NCI-H187 (cell line): ENCODE measurements at regions not wholly inside any gene's neighbourhood (a gene's known extent, or its start where the extent isn't known, plus 50 kb on each side); places are given as distances from the start of the nearest gene placed in this dataset.

ENCODE experiments used
- DNase-seq, 2 experiments: peaks; one replicate each; lab custom pipeline; 2025; lab: John Stamatoyannopoulos, UW

DNA sequence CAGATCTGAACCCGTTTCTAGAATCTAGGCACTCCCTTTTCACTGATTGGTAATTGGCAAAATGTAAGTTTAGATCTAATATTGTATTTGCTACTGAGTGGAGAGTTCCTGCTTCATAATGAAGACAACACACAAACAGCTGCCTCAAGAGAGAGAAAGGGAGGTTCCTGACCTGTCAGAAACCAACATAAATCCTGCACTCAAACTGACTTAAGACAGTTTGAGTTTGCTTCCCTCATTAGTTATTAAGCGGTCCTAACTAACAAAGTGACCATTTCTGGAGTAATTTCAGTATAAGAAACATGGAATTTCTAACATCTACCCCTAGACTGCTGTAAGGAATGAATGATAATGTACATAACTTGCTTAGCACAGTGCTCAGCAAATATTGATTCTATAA lies 191.2 kb downstream of the METTL4 start:
- DNase-seq: no peak

DNA sequence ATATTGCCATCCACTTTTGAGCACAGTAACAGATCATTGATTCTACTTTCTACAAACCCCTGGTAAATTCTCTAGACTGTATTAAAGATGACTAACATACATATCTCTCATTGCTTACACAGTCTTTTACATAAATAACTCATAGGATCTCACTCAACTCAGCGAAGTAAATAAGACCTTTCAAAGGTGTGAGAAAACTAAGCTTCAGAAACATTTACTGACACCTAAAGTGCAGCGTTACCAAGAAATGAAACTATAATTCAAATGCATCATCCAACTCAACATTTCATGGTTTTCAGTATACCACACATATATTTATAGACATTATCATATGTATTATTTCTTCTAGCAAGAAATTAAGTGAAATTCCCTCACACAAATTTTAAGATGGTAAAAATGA lies 189.8 kb downstream of the METTL4 start:
- DNase-seq: no peak

DNA sequence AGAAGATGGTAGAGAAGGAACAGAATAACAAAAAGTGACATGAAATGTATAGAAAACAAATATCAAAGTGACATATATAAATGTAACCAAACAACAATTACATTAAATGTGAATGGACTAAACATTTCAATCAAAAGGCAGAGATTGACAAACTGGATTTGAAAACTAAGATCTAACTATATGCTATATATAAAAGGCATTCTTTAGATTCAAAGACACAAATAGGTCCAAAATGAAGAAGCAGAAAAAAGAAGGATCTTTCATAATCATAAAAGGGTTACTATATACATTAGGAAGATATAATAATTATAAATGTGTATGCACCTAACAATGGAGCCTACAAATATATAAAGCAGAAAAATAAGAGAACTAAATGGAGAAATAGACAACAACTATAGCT lies 183.7 kb downstream of the METTL4 start:
- DNase-seq: no peak

DNA sequence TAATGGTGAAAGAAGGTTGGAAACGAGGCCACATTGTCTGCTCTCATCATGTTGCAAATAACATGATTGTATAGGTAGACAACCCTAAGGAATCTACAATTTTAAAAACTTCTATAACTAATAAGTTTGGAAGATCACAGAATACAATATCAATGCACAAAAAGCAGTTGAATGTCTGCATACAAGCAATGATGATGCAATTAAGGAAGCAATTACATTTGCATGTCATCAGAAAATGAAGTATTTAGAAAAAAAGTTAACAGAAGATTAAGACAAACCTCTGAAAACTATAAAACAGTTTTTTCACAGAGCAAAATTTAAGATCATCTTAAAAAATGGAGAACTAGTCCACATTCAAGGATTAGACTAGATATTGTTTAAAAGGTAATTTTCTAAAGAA lies 181.1 kb downstream of the METTL4 start:
- no peak for DNase-seq

DNA sequence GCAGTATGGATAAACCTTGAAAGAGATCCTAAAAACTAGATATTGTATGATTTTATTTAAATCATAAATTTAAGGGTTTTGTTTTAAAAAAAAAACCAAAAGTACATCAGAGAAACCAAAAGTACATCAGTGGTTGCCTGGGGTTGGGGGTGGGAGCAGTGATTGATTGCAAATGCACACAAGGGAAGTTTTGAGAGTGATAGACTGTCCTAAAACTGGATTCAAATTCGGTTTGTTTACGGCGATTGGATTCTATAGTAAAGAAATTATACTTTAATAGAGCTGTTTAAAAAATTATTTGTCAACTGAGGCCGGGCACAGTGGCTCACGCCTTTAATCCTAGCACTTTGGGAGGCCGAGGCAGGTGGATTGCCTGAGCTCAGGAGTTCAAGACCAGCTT lies 179.8 kb downstream of the METTL4 start:
- DNase-seq: no peak

DNA sequence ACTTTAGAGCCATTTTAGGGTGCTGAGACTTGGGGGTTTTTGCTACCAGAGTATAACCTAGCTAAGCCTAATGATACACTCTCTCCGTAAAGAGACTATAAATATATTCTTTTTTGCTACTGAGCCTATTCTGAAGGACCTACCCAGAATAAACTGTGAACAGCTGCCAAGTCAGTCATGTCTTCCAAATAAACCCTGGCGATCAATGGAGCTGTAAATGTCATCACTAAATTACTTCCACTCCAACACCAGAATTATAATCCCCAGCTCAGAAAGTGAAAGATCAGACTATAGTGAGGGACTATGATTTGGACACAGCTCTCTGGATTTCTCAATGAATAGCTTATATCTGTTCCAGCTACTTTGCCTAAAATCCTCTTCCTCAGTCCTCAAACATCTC lies 178.9 kb downstream of the METTL4 start:
- DNase-seq: no peak

DNA sequence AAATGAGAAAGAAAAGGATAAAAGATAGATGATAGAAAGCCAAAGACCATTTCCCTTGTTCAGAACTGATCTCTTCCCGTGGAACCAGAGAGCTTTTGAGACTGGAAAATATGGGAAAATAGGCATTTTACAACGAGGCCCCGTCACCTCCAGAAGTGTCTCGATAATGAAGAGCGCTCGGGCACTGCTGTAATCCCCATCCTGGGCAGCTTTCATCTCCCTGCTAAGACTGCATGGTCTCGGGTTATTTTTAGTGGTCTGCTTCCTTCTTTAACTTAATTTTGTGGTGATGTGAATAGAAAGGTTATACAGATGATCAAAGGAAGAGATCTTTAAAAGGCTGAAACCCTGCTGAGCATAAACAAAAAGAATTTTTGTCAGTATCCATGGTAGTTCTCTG lies 176.6 kb downstream of the METTL4 start:
- DNase-seq: no peak

DNA sequence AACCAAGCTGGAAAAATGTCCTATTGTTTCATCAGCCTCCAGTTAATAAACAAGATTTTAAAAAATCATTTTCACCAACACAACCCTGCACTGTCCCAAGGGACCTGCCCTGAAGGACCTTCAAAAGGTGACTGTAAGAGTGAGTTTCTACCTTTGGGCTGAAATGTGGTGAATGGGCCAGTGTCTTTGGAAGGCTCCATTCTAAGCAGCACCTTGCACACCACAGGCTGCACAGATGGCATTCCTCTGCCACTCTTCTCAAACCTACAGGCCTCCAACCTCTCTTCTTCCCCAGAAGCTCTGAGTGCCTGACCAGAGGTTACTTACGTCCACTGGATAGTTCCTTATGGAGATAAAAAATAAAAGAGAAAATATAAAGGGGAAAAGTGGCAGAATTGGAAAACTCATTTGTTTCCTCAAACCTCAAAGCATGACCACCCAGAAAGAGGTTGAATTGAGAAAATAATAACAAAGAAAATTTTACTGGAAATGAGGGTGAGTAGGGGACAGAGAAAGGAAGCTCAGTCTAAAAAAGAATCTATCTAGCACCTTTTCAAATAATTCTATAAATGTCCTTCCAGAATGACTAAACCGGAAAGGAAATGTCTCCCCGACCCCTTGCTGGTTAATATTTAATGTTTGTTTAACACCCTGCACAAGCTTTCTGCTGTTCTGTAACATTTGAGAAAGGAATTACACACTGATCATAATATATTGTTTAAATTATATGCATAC lies 175.7 kb downstream of the METTL4 start:
- DNase-seq: no peak

DNA sequence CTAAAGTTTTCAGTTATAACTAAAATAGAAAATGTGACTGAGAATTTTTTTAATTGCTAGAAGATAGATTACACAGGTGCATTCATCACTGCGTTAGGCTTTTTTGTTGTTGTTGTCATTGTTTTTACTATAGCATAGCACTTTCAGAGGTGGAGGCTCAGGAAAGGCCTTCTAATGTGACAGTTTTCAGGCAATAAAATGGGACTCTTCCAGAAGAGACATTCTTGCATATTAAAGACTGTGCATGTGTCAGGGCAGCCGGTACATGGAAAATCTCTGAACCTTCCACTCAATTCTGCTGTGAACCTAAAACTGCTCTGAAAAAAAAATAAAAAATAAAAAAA lies 175.2 kb downstream of the METTL4 start:
- no peak for DNase-seq

DNA sequence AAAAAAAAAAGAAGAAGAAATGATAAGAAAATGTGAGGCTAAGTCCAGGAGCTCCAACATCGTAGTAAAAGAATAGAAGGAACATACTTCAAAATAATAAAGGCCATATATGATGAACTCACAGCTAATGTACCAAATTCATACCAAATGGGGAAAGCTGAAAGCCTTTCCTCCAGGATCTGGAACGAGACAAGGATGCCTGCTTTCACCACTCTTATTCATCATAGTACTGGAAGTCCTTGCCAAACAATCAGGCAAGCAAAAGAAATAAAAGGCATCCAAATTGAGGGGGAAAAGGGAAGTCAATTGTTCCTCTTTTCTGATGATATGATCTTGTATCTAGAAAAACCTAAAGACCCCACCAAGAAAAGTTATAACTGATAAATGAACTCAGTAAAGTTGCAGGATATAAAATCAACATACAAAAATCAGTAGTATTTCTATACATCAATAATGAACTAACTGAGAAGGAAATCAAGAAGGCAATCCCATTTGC lies 170.6 kb downstream of the METTL4 start:
- no peak for DNase-seq

DNA sequence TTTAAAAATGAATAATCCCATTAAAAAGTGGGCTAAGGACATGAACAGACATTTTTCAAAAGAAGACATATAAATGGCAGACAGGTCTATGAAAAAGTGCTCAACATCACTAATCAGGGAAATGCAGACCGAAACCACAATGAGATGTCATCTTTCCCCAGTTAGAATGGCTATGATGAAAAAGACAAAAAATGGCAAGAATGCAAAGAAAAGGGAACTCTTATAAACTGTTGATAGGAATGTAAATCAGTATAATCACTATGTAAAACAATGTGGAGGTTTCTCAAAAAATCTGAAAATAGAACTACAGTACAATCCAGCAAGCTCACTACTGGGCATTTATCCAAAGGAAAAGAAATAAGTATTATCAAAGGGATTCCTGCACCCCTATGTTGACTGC lies 169.2 kb downstream of the METTL4 start:
- no peak for DNase-seq

DNA sequence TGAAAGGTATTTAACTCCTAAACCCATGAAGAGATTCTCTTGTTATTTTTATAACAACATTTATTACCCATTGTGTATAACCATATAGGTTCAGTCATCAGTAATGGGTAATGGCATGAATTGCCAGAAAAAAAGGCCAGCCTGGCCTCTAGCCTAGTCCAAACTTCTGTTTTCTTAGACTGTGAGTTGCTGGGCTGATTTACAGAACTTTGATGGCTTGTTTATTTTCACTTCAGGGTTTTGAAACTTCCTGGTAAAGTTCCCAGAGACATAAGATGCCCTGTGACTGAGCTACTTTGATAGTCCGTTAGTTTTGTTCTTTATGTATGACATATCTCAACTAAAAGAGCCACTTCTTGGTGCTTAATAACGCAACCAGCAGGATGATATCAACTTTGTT lies 164.8 kb downstream of the METTL4 start:
- no peak for DNase-seq

DNA sequence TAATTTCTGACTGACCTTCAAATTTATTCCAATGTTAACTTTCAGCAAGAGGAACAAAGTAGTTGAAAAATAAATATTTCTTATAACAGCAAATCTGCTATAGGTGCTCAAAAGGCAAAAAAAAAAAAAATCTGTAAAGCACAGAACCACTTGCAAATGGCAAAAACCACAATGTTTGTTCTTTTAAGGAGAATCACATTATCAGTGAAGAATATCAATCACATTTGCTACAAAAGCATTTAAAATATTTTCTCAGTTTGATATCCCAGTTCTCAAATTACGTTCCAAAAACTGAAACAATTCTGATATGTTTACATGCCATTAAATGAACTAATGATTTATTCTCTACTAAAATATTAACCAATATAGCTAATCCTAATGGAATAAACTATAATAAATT lies 163.3 kb downstream of the METTL4 start:
- no peak for DNase-seq

DNA sequence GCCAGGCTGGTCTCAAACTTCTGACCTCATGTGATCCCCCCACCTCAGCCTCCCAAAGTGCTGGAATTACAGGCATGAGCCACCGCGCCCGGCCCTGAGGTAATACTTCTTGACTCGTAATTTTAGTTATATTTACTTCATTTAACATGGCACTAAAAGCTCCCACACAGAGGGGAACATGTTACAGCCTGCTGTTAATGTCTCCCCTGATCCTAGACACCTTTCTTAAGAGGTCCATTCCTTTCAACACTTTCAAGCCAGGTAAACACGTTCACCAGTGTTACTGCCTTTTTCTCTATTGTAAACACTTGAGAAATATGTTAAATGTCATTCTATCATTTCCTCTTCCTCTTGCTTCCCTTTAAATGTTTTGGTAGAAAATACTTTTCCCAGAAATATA lies 161.4 kb downstream of the METTL4 start:
- no peak for DNase-seq

DNA sequence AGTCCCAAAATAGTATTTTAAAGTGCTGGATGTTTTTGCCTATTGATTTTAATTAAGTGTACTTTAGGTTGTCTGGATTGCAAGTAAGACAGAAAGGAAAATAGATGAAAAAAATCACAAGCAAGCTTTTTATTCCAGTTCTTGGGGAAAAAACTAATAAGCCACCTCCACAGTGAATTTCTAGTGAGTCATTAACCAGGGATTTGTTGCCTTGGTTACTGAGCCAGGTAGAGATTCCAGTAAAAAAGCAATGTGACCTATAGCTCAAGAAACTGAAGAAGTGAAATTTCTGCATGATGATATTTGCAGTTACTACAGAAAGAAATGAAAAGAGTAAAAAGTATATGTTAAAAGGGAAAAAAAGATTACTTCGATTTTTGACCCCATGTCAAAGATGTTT lies 160.6 kb downstream of the METTL4 start:
- DNase-seq: no peak

DNA sequence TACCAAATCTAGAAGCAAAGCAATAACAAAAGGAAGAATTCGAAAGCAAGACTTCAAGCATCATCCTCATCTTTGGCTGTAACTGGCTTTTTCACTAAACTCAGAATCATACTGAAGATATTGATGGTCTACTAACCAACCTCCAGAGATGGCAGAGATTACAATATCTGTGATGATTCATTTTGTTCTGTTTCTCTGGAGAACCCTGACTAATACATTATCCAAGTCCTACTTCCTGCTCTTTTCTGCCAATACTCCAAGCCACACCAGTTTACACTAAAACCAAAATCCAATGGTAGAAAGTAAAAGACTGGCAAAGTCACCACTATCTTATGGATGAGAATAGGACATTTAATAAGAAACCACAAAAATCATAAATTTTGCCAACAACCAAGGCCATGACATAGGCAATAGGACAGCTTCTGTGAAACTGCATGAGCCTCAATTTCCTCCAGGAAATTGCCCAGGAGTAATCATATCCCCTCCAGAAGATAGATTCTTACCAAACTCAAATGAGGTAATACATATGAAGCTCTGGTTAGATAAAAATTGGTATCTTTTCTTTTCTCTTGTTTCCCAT lies 159.8 kb downstream of the METTL4 start:
- no peak for DNase-seq

DNA sequence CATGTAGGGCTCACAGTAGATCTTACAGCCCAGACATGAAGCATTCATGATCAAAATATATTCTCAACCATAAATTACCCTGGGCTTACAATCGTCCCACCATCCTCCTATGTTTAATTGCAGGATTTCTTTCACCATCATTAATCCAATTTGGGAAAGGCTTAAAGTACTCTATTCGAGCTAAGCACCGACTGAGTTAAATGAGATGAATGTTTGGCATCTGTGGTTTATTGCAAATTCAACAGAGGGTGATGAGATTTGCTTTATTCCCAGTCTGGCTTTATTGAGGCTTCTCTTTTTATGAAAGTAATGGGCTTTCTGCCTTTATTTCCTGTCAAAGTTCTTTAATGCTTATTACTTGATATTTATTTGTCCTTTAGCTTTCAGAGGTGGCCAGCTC lies 159.0 kb downstream of the METTL4 start:
- no peak for DNase-seq

DNA sequence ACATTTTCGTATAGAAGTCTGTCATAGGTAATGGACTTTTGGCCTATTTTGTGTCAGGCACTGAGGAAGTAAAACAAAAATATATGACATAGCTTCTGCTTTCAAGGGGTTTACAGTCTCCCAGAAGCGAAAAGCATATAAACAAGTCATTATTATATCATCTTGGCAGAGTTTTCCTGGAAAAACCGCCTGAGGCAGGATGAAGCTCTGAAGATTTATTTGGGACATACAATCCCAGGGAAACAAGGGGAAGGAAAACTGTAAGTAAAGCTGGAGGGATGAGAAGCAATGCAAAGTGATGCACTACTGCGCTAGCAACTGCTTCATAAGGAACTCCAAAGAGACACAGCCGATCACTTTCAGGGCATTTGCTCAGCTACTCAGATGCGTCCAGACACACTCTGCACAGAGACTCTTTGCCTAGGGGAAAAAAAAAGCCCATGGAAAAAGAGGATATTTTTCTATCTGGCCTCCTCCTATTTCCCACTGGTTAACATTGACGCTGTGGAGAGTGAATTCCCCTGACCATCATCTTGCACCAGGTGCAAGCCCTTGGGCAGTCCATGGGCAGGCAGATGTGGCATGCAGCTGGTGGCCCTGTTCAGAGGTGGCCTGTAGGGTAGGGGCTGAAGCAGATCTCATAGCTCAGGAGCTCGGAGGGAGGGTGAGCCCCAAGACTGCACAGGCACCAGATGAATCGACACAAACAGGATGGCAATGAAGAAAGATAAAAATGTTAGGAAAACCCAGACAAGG lies 158.1 kb downstream of the METTL4 start:
- DNase-seq: no peak

DNA sequence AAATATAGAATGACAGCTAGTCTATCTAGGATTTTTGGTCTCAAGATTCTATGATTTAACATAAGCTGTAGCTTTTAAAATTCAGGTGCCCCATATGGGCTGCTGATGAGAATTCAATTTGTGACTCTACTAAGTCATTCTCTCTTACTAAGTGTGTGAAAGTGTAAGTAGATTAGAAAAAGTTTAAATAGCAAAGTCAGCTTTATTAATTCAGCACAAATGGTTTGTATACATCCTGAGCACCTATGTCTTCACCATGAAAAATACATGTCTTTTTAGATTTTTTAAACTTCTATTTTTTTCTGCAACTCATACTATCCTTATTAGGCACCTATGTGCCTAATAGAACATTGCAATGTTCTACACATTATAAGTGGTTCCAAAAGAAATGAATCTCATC lies 157.1 kb downstream of the METTL4 start:
- no peak for DNase-seq

DNA sequence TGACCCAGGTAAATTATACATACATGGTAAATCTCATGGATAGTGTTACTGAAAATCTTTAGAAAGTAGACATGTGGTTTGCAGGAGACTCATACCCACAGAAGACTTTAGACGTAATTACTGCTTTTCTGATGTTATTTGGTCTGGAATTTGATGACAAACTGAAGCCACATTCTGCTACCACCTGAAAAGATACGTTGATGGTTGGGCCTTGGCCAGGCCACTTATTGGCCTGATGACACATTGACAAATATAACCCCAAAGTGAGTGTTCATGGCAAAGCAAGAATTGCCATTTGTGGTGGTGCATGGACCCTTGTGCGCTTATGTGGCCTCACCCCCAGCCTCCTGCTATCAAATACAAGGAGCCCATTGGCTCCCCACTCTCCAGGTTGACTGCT lies 155.6 kb downstream of the METTL4 start:
- DNase-seq: no peak

DNA sequence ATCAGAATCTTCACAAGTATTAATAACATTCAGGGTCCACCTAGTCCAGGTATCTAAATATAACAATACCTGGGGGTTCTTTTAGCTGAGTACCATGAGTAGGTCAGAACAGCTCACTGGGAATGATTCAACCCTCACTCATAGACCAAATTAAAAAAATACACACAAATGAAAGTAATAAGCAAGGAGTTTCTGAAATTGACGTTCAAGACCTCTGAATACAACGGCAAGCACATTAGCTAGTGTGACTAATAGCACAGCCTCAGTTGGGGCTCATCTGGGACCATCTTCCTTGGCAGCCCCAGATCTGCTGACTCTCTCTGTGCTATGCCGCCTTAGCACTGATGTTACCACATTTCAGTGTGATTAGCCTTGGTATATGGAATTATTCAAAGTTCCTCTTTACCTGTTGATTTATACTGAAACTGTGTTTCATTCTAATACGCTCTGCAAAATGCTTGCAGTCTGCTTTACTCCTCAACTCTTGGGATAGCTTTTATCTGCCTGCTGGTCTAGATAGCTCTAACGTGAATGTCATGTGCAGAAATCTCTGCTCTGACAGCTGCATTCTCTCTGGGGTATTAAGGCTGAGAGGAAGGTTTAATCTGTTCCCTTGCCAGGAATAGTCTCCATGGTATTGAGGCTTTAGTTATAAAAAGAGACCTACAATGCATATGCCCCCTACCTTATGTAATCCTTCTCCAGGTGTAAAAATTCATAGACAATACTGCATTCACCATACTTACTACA lies 153.3 kb downstream of the METTL4 start:
- no peak for DNase-seq

DNA sequence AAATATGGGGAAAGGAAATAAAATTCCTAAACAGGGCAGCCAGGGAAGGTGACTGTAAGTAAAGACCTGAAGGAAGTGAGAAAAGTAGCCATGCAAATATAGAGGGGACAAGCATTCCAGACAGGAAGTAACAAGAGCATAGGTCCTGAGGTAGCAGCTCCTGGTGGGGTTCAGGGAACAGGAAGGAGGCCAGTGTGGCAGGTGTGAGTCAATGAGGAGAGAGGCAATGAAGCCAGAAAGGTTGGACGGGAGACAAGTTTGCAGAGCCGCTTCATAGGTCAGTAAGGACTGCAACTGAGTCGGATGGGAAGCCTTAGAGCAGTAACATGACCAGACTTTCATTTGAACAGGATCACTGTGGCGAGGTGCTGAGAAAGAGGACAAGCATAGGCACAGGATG lies 150.9 kb downstream of the METTL4 start:
- no peak for DNase-seq

DNA sequence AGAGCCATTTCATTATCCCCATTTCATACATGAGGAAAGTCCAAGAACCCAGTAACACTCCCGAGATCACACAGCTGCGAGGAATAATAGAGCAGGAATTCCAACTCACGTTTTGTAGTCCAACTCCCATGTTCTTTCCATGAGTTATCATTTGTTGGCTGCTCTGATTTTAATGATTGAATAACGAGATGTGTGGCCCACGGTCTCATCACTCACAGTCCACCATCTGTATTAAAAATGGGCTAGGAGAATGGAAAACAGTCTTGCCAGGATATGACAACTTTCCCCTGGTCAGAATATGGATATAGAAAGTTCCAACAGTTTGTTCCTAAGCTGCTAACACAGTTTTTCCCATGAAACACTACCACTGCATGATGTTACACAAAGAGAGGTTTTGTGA lies 147.5 kb downstream of the METTL4 start:
- DNase-seq: no peak
